PC-9 (cell line): ENCODE measurements at regions not wholly inside any gene's neighbourhood (a gene's known extent, or its start where the extent isn't known, plus 50 kb on each side); places are given as distances from the start of the nearest gene placed in this dataset.

Experiments used
- BruUV-seq: library from RNA; stranded (reverse); fragments of 400-500 nt; replicated peaks from 2 replicates; lab custom pipeline; 2021; lab: Mats Ljungman, UMichigan
- CTCF ChIA-PET: fragments of 300-600 bp; sonication (Branson Sonifier 250); formaldehyde crosslinking; loops from one replicate; lab custom pipeline; 2022; ENCODE audit warnings: antibody characterized with exemption; lab: Charles Lee
- POLR2A ChIA-PET: fragments of 300-600 bp; sonication (Branson Sonifier 250); formaldehyde crosslinking; loops from one replicate; lab custom pipeline; 2022; ENCODE audit warnings: antibody characterized with exemption; ENCODE audit not compliant: unreplicated experiment; lab: Charles Lee
- DNase-seq, 2 experiments: peaks; one replicate each; pipeline versions ENCODE4 v3.0.0 to v3.0.0-alpha.2; 2015 to 2022; ENCODE audit warnings: mixed read lengths in 1 of 2
- H2AFZ ChIP-seq: fragments of 200-600 bp; sonication (generic); 2 replicates; pipeline ENCODE4 v1.8.1; 2017; ENCODE audit warnings: antibody characterized with exemption
- H3F3A ChIP-seq: fragments of 200-600 bp; sonication (generic); 2 replicates; pipeline ENCODE4 v1.8.1; 2017; ENCODE audit warnings: antibody characterized with exemption, mild to moderate bottlenecking, low read depth; ENCODE audit not compliant: insufficient read depth
- H3K27ac ChIP-seq: fragments of 200-600 bp; sonication (generic); 2 replicates; pipeline ENCODE4 v1.6.1; 2016; ENCODE audit warnings: mixed run types
- H3K27me3 ChIP-seq: fragments of 200-600 bp; sonication (generic); 2 replicates; pipeline ENCODE4 v1.6.1; 2016; ENCODE audit warnings: low read depth, mixed run types; ENCODE audit not compliant: insufficient read depth
- H3K36me3 ChIP-seq: fragments of 200-600 bp; sonication (generic); 2 replicates; pipeline ENCODE4 v1.6.1; 2016; ENCODE audit warnings: low read depth, mixed run types
- H3K4me1 ChIP-seq: fragments of 200-600 bp; sonication (generic); replicated peaks from 2 replicates; pipeline ENCODE4 v1.6.1; 2016; ENCODE audit warnings: mixed run types; ENCODE audit not compliant: insufficient read depth
- H3K4me2 ChIP-seq: fragments of 200-600 bp; sonication (generic); 2 replicates; pipeline ENCODE4 v1.6.1; 2017; ENCODE audit warnings: mixed run types
- H3K4me3 ChIP-seq: fragments of 200-600 bp; sonication (generic); 2 replicates; pipeline ENCODE4 v1.6.1; 2016; ENCODE audit warnings: mixed run types
- H3K79me2 ChIP-seq: fragments of 200-600 bp; sonication (generic); 2 replicates; pipeline ENCODE4 v1.6.1; 2017; ENCODE audit warnings: low read depth, mixed run types
- H3K9me2 ChIP-seq: fragments of 200-600 bp; sonication (generic); 2 replicates; pipeline ENCODE4 v1.8.1; 2017; ENCODE audit warnings: mild to moderate bottlenecking; ENCODE audit not compliant: insufficient read depth
- H3K9me3 ChIP-seq: fragments of 200-600 bp; sonication (generic); 2 replicates; pipeline ENCODE4 v1.8.1; 2016; ENCODE audit warnings: low read depth; ENCODE audit not compliant: insufficient read depth
- H4K20me1 ChIP-seq: fragments of 200-600 bp; sonication (generic); 2 replicates; pipeline ENCODE4 v1.8.1; 2017; ENCODE audit not compliant: insufficient read depth
- EZH2 ChIP-seq: fragments of 200-600 bp; sonication (generic); IDR thresholded peaks from 2 replicates; pipeline ENCODE4 v1.8.0; 2017; ENCODE audit warnings: antibody characterized with exemption, low read depth
- intact Hi-C: fragments of 100-400 bp; cut with micrococcal nuclease; formaldehyde crosslinking; loops from one replicate; pipeline ENCODE4 v1.10.0; 2022; ENCODE audit not compliant: unreplicated experiment
- TF ChIP-seq, protein P1 (sequence below): fragments of 200-600 bp; sonication (generic); conservative IDR thresholded peaks from 2 replicates; pipeline ENCODE4 v1.6.1; 2017; ENCODE audit warnings: mixed run types, antibody characterized with exemption, mild to moderate bottlenecking, moderate library complexity

DNA sequence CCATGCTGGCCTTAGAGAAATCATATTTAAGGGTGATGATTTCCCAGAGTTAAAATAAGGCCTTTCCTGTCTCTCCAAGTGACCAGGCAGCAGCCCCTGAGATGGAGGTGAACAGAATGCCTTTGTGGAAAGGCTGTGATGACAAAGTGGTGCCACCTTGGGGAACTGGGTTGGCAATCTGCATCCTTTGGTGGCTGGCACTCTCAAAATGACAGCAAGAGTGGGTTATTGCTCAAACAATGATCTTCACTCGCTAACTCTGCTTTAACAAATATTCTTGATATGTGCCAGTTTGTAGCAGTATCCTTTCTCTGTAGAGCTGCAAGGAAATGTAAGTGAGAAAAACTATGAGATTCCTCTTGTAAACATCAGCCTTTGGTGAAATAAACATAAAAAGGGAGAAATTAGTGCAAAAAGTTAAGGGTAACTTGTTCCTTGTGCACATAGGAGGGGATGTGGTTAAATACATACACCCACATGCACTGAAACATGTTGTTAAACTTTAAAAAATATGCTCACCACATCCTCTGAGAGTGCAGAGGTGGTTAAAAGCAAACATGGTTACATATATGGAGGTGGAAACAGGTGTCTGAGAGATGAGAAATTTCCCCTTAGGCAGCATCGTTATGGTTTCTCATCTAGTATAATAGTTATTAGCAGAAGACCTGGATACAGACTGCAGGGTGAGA lies 373.4 kb upstream of the CTNND2 start:
- Histone ChIP-seq H3K4me3 (no peak overlapping the region), H3K36me3 (no peaks in the 10 kb centered on the region), H3K9me3 (no peaks in the 10 kb centered on the region), H3K27ac (no peak overlapping the region), H3K4me1 (no peaks in the 10 kb centered on the region), H3K27me3 (no peaks in the 10 kb centered on the region), H3K9me2 (no peaks in the 10 kb centered on the region), H2AFZ (no peak overlapping the region), H4K20me1 (no peaks in the 10 kb centered on the region), H3F3A (no peaks in the 10 kb centered on the region; the same call in 1 of the 2 replicates), H3K4me2 (no peak overlapping the region), H3K79me2 (no peaks in the 10 kb centered on the region)
- CTCF ChIA-PET = no interaction called here
- TF ChIP-seq, protein P1, sequence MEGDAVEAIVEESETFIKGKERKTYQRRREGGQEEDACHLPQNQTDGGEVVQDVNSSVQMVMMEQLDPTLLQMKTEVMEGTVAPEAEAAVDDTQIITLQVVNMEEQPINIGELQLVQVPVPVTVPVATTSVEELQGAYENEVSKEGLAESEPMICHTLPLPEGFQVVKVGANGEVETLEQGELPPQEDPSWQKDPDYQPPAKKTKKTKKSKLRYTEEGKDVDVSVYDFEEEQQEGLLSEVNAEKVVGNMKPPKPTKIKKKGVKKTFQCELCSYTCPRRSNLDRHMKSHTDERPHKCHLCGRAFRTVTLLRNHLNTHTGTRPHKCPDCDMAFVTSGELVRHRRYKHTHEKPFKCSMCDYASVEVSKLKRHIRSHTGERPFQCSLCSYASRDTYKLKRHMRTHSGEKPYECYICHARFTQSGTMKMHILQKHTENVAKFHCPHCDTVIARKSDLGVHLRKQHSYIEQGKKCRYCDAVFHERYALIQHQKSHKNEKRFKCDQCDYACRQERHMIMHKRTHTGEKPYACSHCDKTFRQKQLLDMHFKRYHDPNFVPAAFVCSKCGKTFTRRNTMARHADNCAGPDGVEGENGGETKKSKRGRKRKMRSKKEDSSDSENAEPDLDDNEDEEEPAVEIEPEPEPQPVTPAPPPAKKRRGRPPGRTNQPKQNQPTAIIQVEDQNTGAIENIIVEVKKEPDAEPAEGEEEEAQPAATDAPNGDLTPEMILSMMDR = no peak
- no TSS peak for BruUV-seq
- intact Hi-C loops = no loop called here
- POLR2A ChIA-PET = interaction anchor here (0.6 kb wide), 1 partner anchor 1685 kb away, joined by 3 read pairs; no protein-coding TSS in a partner anchor
- DNase-seq = no peak

DNA sequence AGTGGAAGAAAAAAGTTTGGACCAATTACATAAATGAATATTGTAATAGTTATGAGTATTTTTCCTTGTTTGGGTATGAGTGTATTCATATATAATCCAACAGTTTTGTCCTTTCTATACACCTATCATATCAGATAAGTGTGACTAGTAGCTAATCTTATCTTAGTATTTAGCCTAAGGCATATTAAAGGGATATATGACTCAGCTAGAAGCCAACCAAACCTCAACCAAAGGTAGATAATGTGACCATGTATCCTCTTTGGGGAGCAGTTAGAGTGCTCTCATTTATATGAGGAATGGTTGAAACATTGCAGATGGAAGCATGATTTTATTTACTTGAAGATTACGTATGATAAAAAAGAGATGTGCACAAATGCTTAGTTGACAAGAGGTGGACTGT lies 370.0 kb upstream of the CTNND2 start:
- TF ChIP-seq, protein P1 = no peak
- TF ChIP-seq EZH2 = no peak
- intact Hi-C loops = no loop called here
- ChIA-PET CTCF (no interaction called here), POLR2A (no interaction called here)
- Histone ChIP-seq H4K20me1 (no peaks in the 10 kb centered on the region), H3K4me3 (no peak overlapping the region), H3K27ac (no peak overlapping the region), H3K27me3 (no peaks in the 10 kb centered on the region), H3K36me3 (no peaks in the 10 kb centered on the region), H3F3A (no peaks in the 10 kb centered on the region; the same call in 1 of the 2 replicates), H3K4me1 (no peaks in the 10 kb centered on the region), H3K9me3 (no peaks in the 10 kb centered on the region), H3K9me2 (no peaks in the 10 kb centered on the region), H3K79me2 (no peaks in the 10 kb centered on the region), H2AFZ (no peak overlapping the region), H3K4me2 (no peak overlapping the region)
- BruUV-seq = no TSS peak
- peak in 1 of 2 experiments; percentile 39 for DNase-seq

- Histone ChIP-seq H3F3A (no peaks in the 10 kb centered on the region; the same call in 1 of the 2 replicates), H4K20me1 (no peaks in the 10 kb centered on the region), H3K4me2 (no peak overlapping the region), H3K9me3 (no peaks in the 10 kb centered on the region), H2AFZ (no peak overlapping the region), H3K27me3 (no peaks in the 10 kb centered on the region), H3K79me2 (no peaks in the 10 kb centered on the region), H3K36me3 (no peaks in the 10 kb centered on the region), H3K9me2 (no peaks in the 10 kb centered on the region), H3K4me3 (no peak overlapping the region), H3K4me1 (no peaks in the 10 kb centered on the region), H3K27ac (no peak overlapping the region)
- ChIA-PET POLR2A (no interaction called here), CTCF (no interaction called here)
- BruUV-seq = no TSS peak
- TF ChIP-seq, protein P1 = no peak; the same call in 1 of the 2 replicates
- TF ChIP-seq EZH2 = no peak
- no peak for DNase-seq
- intact Hi-C loops = no loop called here
These were observed 368.1 kb upstream of the CTNND2 start for GRCh38 chr5:12272389-12272788.
